DMS 273 (cell line): ENCODE measurements at regions not wholly inside any gene's neighbourhood (a gene's known extent, or its start where the extent isn't known, plus 50 kb on each side); places are given as distances from the start of the nearest gene placed in this dataset.

Experiments
- DNase-seq: peaks from one replicate; lab custom pipeline; 2025; ENCODE audit not compliant: unreplicated experiment; lab: John Stamatoyannopoulos, UW

DNA sequence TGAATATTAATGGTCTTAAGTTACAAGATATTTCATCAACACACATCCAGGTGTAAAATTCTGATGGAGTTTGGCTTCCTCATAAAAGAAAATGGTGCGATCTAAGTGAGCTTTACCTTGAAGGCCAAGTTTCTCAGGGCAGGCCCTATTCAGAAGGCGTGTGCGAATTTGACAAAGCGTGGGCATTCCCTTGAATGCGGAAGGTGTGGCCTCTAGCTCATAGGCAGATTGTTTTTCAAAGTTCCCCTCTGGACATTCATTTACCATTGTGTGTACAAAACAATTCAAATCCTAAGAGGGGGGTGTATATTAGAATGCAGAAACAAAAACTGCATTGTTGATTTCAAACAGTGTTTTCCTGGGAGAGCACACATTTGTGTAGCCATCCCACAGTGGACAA lies 411.9 kb upstream of the PKN2 start:
- DNase-seq: no peak

DNA sequence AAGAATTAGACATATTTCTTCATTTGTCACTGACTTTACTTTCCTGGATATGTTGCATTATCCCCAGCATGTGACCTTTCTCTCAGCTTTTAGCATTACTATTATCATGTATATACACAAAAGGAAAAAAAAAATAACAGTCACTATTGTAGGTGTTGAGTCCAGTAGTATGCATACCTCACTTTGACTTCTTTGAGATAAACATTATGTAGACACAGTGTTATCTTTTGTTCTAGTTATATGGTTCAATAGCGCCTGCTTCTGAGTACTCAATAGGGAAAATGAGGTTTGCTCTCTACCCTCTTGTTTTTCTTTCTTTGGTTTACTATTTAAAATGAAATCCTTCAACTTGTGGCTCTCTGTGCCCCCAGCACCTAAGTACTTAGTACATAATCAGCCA lies 409.6 kb upstream of the PKN2 start:
- no peak for DNase-seq

DNA sequence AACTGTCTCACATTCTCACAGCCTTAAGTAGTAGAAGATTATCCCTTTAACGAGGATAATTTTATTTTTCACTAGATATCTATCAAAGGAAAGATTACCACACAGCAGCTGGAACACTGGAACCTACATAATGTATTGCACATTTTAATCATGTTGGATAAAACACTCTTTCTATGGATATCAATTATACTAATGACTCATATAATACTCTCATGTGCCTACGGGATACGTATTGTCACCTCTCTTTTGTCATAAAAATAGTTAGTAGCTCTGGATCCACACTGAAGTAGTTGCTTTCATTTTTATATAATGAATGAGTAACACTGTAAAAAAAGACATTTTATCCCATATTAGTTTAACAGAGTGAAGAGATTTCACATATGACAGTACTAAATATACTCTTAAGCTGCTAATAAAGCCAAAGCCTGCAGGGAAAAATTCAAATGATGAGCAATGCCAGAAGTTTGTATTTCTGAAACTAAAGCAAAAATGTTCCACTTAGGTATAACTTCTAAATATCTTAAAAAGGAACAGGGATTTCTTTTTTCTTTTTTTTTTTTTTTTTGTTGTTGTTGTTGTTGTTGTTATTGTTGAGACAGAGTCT lies 408.7 kb upstream of the PKN2 start:
- DNase-seq: no peak

DNA sequence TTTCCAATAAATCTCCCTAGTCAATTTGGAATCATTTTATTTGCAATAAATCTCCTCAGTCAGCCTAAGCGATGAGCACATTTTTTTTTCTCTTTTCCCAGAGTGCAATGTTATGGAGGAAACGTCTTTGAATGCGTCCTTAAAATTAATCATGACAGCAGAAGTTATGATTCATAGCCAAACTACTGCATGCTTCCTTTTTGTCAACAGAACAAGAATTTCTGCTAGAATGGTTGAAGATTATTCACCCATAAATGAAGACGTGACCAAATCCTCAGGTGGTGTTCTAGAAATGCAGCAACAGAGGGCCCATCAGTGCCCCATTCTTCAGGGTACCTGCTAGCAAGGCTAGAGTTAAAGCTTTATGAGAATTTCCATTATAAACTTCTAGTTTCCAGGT lies 407.9 kb upstream of the PKN2 start:
- no peak for DNase-seq

DNA sequence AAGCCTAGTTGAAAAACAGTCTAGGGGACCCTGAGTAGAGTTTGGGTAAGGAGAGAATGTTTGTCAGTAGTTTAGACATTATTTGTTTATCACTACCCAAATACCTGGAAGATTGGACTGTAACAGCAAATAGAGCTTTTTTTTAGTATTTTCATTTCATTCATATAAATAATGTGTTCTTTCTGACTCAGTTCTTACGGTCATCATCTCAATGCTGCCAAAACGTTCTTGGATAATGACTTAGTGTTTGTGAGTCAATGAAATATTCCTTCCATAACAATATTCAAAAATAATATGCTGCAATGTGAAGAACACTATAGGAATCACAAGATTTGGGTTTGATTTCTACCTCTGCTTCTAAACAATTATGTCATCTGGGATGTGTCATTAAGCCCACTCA lies 400.0 kb upstream of the PKN2 start:
- no peak for DNase-seq

DNA sequence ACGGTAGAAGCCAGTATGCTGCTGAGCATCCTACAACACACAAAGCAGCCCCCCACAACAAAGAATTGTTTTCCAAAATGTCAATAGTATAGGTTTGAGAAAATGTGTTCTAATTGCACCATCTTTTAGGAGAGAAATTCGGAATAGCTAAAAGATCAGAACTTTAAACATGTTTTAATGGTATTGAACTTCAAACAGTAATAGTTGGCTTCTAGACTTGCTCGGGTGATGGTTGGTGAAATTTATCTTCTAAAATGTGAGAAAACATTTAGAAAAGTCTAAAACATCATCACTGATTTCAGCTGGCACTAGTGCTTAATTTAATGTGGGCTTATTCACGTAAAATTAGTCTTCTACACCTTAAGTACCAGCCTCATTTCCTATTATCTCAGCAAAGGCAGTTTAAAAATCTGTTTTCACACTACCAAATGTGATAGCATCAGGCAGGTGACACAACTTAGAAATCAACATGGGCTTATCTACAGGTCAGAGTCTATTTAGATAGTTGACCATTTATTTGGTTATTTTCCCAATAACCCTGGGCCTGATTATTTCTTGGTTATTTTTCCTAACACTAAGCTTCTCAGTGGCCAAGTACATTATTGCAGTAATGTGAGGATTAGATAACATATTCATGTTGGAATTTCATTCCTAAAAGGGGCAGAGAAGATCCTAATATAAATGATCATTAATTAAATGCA lies 399.3 kb upstream of the PKN2 start:
- DNase-seq: no peak

DNA sequence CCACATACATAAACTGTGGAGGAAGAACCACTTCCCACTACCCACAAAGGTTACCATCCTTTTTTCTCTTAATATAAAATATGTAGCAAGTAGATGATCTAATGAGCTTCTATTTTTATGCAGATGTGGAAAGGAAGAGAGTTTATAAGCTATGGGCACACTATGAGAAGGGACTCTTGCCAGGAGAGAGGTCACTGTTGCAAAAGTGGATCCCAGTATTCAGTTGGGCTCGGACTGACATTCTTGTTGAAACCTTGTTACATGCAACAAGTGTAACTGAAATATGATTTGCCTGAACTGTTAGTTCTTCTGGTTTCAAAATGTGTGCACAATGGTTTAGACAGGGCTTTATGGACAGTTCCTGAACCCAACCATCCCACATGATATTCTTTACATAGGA lies 397.4 kb upstream of the PKN2 start:
- DNase-seq: no peak

DNA sequence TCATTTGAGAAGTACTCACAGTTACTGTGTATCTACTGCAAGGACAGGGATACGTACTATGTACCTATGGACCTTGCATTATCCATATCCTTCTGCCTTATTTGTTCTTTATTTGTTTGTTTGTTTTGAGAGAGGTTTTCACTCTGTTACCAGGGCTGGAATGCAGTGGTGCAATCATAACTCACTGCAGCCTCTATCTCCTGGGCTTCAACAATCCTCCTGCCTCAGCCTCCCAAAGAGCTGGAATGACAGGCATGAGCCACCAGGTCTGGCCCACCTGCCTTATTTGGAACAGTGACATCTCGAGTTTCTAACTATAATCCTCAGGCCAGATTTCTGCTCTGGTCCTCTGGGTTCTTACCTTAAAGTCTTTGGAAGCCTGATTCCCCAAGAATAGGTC lies 395.5 kb upstream of the PKN2 start:
- no peak for DNase-seq

DNA sequence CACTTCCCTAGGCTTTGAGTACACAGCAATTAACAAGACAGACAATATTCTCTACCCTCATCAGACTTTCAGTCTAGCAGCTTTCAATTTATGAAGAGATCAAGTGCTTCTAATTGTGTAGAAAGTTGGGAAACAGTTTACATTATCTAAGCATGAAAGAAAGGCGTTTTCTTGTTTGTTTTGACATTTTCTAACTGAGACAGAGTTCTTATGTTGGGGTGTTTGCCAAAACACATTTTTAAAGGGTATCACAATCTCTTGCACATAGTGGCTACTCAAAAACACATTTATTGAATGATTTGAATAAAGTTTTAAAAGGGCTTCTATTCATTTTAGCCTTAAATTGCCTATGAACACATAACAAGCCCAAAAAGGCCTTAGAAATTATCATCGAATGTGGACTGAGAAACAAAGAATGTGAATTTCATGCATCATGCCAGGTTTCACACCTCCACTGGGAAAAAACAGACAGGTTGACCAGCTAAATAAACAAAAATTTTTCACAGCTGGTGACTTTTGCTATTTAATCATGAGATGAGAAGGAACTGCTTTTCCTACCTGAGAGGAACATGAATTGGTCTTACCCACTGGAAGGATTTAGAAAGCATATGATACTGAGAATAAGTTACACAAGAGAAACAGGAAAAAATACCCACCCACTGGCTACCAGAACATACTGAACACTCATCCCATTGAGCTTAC lies 394.5 kb upstream of the PKN2 start:
- DNase-seq: no peak

DNA sequence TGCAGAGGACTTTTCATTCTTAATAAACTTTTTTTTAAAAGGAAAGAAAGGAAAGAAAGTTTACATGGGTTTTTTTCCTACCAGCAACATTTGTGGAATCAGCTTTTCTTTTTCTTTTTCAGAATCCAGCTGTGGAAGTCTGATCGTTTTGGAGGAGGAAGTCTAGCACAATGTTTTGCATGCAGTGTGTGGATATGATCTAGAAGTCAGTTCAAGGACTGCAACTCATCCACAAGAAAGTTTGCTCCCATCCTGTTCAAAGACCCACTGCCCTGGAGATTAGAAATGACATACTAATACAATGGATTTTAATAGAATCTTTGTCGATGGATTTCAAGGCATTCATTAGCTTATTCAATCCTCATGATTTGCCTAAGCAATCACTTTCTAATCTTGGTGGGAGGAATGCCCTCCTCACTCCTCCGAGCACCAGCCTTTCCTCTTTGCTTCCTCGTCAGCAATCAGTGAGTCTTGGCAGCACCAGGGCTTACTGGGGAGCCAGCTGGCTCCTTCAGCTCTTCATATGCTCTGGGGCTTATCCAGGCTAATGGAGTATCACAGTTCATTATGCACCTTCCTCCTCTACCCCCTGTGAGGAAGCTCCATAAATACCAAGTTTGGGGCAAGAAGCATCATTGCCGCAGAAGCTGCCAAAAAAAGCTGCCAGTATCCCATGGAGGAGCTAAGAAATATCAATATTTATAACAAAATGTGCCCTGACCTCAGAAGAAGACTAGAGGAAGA lies 392.3 kb upstream of the PKN2 start:
- DNase-seq: no peak

DNA sequence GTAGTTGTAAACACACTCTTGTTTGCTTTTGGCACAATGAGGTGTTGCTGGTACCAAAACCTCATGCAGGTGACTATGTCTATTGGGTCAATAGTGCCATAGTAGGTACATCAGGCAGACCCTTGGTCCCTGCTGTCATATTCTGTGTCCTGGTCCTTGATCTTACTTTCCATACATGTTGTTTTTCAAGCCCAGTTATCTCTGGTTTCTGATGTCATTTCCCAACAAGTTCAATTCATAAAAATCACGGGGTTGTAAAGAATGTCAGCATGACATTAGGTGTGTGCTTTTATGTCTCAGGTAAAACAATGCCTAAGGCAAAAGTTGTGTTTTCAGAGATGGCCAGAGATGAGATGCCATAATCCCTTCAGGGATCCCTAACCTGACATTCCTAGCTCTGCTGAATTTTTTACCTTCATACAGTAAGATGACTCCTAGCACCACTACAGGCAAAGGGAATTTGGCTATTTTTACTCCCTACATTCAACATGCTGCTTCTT lies 390.3 kb upstream of the PKN2 start:
- DNase-seq: no peak

DNA sequence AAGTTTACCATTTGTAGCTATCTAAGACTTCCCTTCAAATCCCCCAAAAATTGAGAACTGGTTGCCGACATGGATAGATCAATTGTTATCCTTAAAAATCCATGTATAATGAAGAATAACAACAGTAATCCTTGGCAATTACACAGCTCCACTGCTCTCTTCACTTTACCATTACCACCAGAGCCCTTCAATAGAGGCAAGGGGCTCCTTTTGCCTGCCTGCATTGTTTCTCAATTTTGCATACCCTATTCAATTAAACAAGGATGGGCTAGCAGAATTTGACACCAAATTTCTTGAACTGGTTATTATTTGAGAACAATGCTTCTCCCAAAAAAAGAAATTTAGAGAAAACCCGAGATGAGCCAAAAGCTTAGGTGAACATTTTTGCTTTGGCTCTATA lies 387.8 kb upstream of the PKN2 start:
- no peak for DNase-seq

DNA sequence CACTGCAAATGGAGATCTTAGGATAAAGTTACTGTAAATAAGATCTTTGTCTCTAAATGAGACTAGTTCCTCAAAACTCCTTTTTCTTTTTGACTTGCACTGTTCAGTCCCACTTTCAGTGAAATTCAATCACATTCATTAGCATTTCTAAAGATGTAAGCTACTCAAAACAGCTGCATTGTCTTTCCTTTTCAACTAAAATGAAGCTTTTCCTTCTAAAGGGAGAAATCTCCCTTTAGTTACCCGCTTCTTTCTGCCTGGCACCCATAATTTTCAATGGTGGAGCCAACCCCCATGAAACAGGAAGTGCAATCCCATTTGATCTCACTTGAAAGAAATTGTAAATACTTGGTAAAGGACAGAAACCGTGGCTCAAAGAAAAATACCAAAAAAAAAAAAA lies 387.4 kb upstream of the PKN2 start:
- DNase-seq: no peak

DNA sequence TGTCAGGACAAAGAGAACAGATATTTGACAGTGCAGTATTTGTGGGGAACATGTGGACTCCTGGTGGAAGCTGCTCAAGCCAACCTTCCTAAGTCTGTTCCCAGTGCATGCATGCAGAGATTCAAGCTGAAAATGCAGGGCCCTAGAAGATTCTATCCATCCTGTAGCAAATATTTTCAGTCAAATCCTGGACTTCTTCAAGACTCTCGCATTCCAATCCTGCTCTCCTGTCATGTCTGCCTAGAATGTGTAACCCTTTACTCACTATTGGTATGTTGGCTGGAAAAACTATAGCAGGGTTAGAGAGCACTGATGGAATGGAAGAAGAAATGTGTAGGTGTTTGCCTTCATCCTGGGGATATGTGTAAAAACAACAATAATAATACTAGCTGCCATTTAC lies 385.6 kb upstream of the PKN2 start:
- DNase-seq: no peak

DNA sequence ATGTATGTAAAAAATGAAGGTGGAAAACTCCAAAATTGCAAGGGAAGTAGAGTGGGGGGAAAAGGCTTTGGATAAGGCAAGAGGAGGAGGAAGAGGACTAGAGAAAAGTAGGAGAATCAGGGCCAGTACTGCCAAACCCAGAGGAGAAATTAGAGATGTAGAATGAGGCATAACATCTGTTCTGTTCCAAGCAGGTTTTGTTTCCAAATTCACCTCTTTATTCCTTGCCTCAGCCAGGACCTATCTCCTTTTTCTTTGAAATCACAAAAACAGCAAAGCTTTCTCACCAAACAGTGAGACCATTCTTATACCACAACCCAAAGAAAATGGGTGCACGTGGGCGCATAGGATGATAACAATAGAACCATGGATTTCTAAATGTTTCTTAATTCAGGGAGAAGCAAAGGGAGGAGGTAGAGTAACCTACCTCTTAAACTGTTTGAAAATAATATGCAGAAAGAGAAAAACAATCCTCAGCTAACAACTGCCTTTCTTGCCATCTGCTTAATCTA lies 383.3 kb upstream of the PKN2 start:
- no peak for DNase-seq

DNA sequence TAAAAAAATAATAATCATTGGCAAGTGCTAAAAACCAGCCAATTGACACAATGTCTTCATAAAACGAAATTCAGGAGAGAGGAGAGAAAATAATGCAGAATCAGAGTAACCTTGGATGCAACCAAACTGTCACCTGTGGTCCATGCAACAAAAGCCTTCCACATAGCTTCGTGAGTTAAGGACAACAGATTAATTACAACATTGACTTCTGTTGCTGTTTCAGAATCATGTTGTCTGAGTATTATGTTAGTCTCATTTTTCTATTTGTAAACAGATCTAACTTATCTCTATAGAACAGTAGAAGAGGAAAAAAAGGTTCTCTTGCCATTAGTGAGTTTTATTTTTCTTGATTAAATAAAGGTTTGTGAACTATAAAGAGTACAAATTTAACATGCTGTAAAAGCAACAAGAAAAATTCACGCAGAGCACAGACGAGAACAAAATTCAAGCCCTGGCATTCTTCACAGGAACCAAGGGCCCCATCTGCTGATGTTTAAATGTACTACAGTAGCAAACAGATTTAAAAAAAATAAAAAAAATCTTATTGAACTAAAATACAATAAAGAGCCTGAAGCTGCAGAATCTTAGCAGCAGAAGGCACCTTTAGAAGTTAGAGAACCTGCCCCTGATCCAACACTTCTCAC lies 381.1 kb upstream of the PKN2 start:
- peak; percentile 15 for DNase-seq

DNA sequence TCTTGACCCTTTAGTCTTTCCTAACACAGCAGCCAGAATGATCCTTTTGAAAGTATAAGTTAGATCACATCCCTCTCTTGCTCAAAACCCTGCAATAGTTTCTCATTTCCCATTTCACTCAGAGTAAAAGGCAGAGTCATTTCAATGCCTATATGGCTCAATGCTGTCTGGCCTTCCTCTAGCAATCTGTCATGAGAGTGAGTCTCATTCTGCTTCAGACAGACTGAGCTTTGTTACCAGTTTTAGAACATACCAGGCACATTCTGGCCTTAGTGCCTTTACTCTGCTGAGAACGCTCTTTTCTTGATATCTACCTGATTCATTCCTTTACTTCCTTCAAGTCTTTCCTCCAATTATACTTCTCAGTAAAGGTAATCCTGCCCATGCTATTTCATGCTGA lies 372.8 kb upstream of the PKN2 start:
- DNase-seq: no peak

DNA sequence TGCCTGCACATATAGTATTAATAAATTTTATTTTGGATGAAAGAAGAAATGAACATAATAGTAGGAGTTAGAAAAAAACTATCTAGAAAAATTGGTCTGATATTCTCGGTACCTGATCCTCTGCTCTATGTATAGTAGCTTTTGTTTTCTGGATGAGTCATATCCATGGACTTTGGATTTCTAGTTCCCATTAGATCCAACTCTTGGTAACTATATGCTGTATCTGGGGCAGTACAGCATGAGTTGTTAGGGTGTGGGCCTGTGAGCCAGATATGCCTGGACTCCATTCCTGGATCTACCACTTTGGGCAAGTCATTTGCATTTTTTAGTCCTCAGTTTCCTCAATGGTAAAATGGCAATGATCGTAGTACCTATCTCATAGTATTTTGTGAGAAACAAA lies 372.2 kb upstream of the PKN2 start:
- no peak for DNase-seq

DNA sequence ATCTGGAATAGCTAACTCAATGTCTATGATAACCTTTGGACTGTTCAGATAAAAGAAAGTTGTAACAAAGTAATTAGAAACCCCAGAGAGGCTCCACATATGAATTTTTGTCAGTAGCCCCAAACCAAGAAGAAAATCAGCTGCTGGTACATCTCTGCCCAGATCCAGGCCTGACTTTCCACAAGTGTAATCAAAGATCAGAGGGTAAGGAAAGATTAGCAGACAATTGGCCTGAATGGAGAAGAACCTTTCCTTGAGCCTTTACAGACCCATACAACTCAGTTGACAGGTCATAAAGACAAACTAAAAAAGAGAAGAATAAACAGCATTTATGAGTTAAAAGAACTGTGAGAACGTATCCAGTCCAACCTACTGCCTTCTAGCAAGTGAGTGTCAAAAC lies 366.7 kb upstream of the PKN2 start:
- DNase-seq: no peak

DNA sequence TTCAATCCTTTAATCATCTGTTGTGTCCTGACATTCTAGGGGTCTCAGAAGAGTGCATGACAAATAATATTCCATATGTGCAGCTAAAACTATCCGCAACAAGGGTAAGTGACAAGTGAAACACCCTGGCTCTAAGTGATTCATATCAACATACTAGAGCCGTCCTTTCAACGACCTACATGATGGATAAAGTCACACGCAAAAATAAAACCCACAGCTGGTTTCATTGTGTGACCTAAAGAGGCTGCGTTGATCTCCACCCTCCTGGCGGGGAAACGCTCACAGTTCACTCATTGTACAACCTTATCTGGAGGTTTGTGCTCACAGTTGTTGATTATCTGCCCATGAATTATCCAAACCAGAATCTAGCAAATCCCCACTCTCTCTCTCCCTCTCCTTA lies 365.3 kb upstream of the PKN2 start:
- peak; percentile 1 for DNase-seq

DNA sequence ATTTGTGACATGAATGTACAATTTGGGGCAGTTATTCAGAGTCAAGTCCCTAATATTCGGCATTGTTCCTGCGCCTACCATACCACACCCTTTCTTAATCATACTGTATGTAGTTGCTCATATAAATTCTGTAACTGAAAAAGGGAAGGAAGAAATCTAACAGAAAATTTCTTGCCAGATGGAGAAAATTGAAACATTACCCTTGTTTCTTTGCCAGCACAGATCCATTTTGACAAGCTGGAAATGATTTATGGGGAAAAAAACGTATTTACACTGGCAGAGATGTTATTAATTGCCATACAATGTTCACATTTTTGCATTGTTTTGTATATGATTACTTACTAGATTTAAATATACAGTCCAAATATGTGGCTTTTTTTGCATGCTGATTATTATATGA lies 363.8 kb upstream of the PKN2 start:
- DNase-seq: no peak
